HepG2 (cell line): ENCODE measurements at regions not wholly inside any gene's neighbourhood (a gene's known extent, or its start where the extent isn't known, plus 50 kb on each side); places are given as distances from the start of the nearest gene placed in this dataset.

Experiments
- ATAC-seq: fragments of 200-7000 bp; cut with Tn5 transposase; 3 replicates; pipeline ENCODE4 v1.9.1; 2020; ENCODE audit warnings: mild to moderate bottlenecking, moderate library complexity
- BruUV-seq: library from RNA; stranded (reverse); fragments of 400-500 nt; replicated peaks from 2 replicates; lab custom pipeline; 2021; lab: Mats Ljungman, UMichigan
- CTCF ChIA-PET: fragments of 300-600 bp; formaldehyde crosslinking; extraction: SDS; loops from one replicate; lab custom pipeline; 2021; ENCODE audit warnings: low total read pairs, inconsistent platforms, low intra/inter-chr PET ratio; lab: Yijun Ruan, JAX
- POLR2A ChIA-PET: fragments of 350-600 bp; sonication (Branson Sonifier 250); formaldehyde crosslinking; loops from one replicate; lab custom pipeline; 2020; ENCODE audit warnings: antibody characterized with exemption, inconsistent platforms; lab: Yijun Ruan, JAX
- DNase-seq: peaks from one replicate; pipeline ENCODE4 v3.0.0-alpha.2; 2015; ENCODE audit warnings: low spot score
- FAIRE-seq: peaks from 3 replicates; lab custom pipeline; 2011; peaks lifted over from hg19 to GRCh38; lab: Jason Lieb, UNC
- H2AFZ ChIP-seq: one replicate; pipeline ENCODE4 v1.6.1; 2011; ENCODE audit warnings: low read length, inconsistent platforms
- H3K27ac ChIP-seq: fragments of 300-600 bp; 3 replicates; pipeline ENCODE4 v1.8.0; 2011; ENCODE audit warnings: mixed run types, mild to moderate bottlenecking, mixed read lengths, low read length, inconsistent platforms; ENCODE audit not compliant: insufficient read depth; ENCODE audit errors: extremely low read length
- H3K27me3 ChIP-seq, 2 experiments: fragments of 200-600 bp in 1 of 2; 2 replicates in 1 of 2; 3 replicates in 1 of 2; pipeline versions ENCODE4 v1.6.0 to v1.8.0; 2011; ENCODE audit warnings: low read length in 2 of 2, mild to moderate bottlenecking in 2 of 2, moderate library complexity in 2 of 2, inconsistent platforms in 1 of 2; ENCODE audit not compliant: insufficient read depth in 2 of 2, control insufficient read depth in 1 of 2
- H3K36me3 ChIP-seq, 2 experiments: fragments of 200-600 bp in 1 of 2; replicated peaks in 1 of 2; 2 replicates in 1 of 2; 3 replicates in 1 of 2; pipeline versions ENCODE4 v1.5.1 to v1.8.0; 2011; ENCODE audit warnings: low read length in 2 of 2, inconsistent platforms in 1 of 2; ENCODE audit not compliant: insufficient read depth in 2 of 2, control insufficient read depth in 1 of 2
- H3K4me1 ChIP-seq: 2 replicates; pipeline ENCODE4 v1.5.1; 2012; ENCODE audit warnings: low read length, inconsistent platforms; ENCODE audit not compliant: insufficient read depth
- H3K4me2 ChIP-seq: 2 replicates; pipeline ENCODE4 v1.6.0; 2011; ENCODE audit warnings: low read depth, low read length, inconsistent platforms
- H3K4me3 ChIP-seq, 3 experiments: fragments of 200-600 bp in 1 of 3; sonication (generic), shearing (Covaris generic) in 1 of 3; replicated peaks in 1 of 3; 2 replicates each; pipeline ENCODE4 v1.5.1; 2011 to 2016; ENCODE audit warnings: low read length in 3 of 3, inconsistent platforms in 2 of 3, low read depth in 2 of 3, mild to moderate bottlenecking in 2 of 3, control low read depth in 1 of 3, mixed read lengths in 1 of 3; ENCODE audit not compliant: insufficient read depth in 1 of 3
- H3K79me2 ChIP-seq: one replicate; pipeline ENCODE4 v1.6.1; 2011; ENCODE audit warnings: low read length, inconsistent platforms; ENCODE audit not compliant: insufficient read depth
- H3K9ac ChIP-seq: 2 replicates; pipeline ENCODE4 v1.6.0; 2011; ENCODE audit warnings: mild to moderate bottlenecking, low read depth, low read length, inconsistent platforms; ENCODE audit not compliant: insufficient read depth
- H3K9me3 ChIP-seq: 2 replicates; pipeline ENCODE4 v1.5.1; 2012; ENCODE audit warnings: mild to moderate bottlenecking, low read length
- H4K20me1 ChIP-seq: 2 replicates; pipeline ENCODE4 v1.6.0; 2011; ENCODE audit warnings: inconsistent platforms, mild to moderate bottlenecking, low read length, moderate library complexity; ENCODE audit not compliant: insufficient read depth
- ARNTL ChIP-seq: sonication (generic); formaldehyde crosslinking; IDR thresholded peaks from 2 replicates; pipeline ENCODE4 v1.4.0; 2020; ENCODE audit warnings: mild to moderate bottlenecking, missing genetic modification reagents
- BCL6 ChIP-seq: IDR thresholded peaks from 2 replicates; pipeline ENCODE4 v1.6.1; 2016; ENCODE audit warnings: missing genetic modification reagents, missing compliant biosample characterization
- MAFF ChIP-seq: IDR thresholded peaks from 2 replicates; pipeline ENCODE4 v1.6.1; 2011; ENCODE audit warnings: low read depth, low read length, improper control_type of control experiment
- NFYB ChIP-seq: sonication (generic); formaldehyde crosslinking; IDR thresholded peaks from 2 replicates; pipeline ENCODE4 v1.4.0; 2020; ENCODE audit warnings: missing genetic modification reagents
- WGBS: methylation state at CpG from one replicate; pipeline ENCODE4 v1.1.6; 2017; ENCODE audit warnings: low lambda C conversion rate; 5-methylcytosine and 5-hydroxymethylcytosine counted together
- in situ Hi-C: cut with HindIII; loops from 2 replicates; pipeline ENCODE4 v1.10.0; 2017; ENCODE audit warnings: low pct_unique_long_range_greater_than_20kb; ENCODE audit not compliant: extremely low pct_ligation_motif_present
- intact Hi-C: fragments of 100-400 bp; cut with micrococcal nuclease; formaldehyde crosslinking; loops from one replicate; pipeline ENCODE4 v1.10.0; 2022; ENCODE audit not compliant: unreplicated experiment
- TF ChIP-seq, protein P1 (sequence below): sonication (generic); formaldehyde crosslinking; IDR thresholded peaks from 2 replicates; pipeline ENCODE4; 2020; ENCODE audit warnings: missing genetic modification reagents, mild to moderate bottlenecking, borderline replicate concordance
- TF ChIP-seq, protein P2 (sequence below), 2 experiments: fragments of 450-650 bp in 1 of 2; sonication (generic) in 1 of 2; formaldehyde crosslinking in 1 of 2; IDR thresholded peaks; 2 replicates each; pipeline versions ENCODE4 v1.6.1 to v1.8.0; 2016 to 2022; ENCODE audit warnings: antibody characterized with exemption in 1 of 2, mild to moderate bottlenecking in 1 of 2, missing genetic modification reagents in 1 of 2
- TF ChIP-seq, protein P3 (sequence below): fragments of 450-650 bp; IDR thresholded peaks from 2 replicates; pipeline ENCODE4 v1.6.1; 2017

DNA sequence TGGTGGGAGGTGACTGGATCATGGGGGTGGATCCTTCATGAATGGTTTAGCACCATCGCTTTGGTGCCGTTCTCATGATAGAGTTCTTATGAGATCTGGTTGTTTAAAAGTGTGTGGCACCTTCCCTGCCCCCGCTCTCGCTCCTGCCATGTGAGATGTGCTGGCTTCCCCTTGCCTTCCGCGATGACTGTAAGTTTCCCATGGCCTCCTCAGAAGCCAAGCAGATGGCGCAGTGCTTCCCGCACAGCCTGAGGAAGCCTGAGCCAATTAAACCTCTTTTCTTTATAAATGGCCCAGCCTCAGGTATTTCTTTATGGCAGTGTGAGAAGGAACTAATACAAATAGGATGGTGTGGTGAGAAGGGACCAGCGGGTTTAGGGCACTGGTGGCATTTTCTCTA lies 243.3 kb upstream of the CELF2 start (continued):
- TF ChIP-seq, protein P1, sequence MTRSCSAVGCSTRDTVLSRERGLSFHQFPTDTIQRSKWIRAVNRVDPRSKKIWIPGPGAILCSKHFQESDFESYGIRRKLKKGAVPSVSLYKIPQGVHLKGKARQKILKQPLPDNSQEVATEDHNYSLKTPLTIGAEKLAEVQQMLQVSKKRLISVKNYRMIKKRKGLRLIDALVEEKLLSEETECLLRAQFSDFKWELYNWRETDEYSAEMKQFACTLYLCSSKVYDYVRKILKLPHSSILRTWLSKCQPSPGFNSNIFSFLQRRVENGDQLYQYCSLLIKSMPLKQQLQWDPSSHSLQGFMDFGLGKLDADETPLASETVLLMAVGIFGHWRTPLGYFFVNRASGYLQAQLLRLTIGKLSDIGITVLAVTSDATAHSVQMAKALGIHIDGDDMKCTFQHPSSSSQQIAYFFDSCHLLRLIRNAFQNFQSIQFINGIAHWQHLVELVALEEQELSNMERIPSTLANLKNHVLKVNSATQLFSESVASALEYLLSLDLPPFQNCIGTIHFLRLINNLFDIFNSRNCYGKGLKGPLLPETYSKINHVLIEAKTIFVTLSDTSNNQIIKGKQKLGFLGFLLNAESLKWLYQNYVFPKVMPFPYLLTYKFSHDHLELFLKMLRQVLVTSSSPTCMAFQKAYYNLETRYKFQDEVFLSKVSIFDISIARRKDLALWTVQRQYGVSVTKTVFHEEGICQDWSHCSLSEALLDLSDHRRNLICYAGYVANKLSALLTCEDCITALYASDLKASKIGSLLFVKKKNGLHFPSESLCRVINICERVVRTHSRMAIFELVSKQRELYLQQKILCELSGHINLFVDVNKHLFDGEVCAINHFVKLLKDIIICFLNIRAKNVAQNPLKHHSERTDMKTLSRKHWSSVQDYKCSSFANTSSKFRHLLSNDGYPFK (CRISPR knock-in tag), result no peak
- TF ChIP-seq BCL6, result no peak

DNA sequence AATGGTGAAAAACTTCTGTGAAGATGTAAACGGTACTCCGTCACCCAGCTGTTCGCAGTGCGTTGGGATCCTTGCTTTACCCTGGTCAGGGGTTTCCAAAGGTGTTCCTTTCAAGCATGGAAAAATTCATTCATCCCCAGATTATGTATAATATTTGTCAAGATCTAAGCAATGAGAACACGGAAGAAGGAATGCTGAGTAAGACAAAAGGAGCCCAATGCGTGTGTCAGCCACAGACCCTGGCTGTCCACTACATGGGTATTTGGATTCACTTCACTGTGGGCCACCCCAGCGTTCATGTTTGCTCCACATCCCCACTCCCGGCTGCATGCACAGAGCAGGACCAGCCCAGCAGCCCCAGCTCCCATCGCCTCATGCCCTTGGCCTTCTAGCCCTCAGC lies 241.3 kb upstream of the CELF2 start:
- in situ Hi-C loops (no loop called here), intact Hi-C loops (no loop called here)
- no TSS peak for BruUV-seq
- H3K9ac ChIP-seq, result no peak overlapping the region
- no peak overlapping the region for H3K4me2 ChIP-seq
- CTCF ChIA-PET, result no interaction called here
- no peaks in the 10 kb centered on the region for H3K27me3 ChIP-seq
- 32% methylated on average over 7 of the region's 9 CpGs for WGBS
- no peaks in the 10 kb centered on the region for H4K20me1 ChIP-seq
- no peaks in the 10 kb centered on the region for H3K79me2 ChIP-seq
- H2AFZ ChIP-seq, result no peak overlapping the region
- FAIRE-seq, result no peak
- no peaks in the 10 kb centered on the region for H3K4me1 ChIP-seq
- no peak overlapping the region for H3K27ac ChIP-seq
- POLR2A ChIA-PET, result no interaction called here
- no peaks in the 10 kb centered on the region for H3K36me3 ChIP-seq
- DNase-seq, result no peak
- ATAC-seq, result no peak
- H3K4me3 ChIP-seq, result no peak overlapping the region
- H3K9me3 ChIP-seq, result peaks cover 35% of the 10 kb centered on the region
- TF ChIP-seq ARNTL (no peak), MAFF (peak; percentile 63), NFYB (CRISPR knock-in tag) (no peak)
- TF ChIP-seq, protein P2, sequence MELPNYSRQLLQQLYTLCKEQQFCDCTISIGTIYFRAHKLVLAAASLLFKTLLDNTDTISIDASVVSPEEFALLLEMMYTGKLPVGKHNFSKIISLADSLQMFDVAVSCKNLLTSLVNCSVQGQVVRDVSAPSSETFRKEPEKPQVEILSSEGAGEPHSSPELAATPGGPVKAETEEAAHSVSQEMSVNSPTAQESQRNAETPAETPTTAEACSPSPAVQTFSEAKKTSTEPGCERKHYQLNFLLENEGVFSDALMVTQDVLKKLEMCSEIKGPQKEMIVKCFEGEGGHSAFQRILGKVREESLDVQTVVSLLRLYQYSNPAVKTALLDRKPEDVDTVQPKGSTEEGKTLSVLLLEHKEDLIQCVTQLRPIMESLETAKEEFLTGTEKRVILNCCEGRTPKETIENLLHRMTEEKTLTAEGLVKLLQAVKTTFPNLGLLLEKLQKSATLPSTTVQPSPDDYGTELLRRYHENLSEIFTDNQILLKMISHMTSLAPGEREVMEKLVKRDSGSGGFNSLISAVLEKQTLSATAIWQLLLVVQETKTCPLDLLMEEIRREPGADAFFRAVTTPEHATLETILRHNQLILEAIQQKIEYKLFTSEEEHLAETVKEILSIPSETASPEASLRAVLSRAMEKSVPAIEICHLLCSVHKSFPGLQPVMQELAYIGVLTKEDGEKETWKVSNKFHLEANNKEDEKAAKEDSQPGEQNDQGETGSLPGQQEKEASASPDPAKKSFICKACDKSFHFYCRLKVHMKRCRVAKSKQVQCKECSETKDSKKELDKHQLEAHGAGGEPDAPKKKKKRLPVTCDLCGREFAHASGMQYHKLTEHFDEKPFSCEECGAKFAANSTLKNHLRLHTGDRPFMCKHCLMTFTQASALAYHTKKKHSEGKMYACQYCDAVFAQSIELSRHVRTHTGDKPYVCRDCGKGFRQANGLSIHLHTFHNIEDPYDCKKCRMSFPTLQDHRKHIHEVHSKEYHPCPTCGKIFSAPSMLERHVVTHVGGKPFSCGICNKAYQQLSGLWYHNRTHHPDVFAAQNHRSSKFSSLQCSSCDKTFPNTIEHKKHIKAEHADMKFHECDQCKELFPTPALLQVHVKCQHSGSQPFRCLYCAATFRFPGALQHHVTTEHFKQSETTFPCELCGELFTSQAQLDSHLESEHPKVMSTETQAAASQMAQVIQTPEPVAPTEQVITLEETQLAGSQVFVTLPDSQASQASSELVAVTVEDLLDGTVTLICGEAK (IDR thresholded peaks at IDR 0.05), result no peak
- TF ChIP-seq, protein P2 (CRISPR knock-in tag; IDR thresholded peaks at IDR 0.05), result no peak
- TF ChIP-seq, protein P3, sequence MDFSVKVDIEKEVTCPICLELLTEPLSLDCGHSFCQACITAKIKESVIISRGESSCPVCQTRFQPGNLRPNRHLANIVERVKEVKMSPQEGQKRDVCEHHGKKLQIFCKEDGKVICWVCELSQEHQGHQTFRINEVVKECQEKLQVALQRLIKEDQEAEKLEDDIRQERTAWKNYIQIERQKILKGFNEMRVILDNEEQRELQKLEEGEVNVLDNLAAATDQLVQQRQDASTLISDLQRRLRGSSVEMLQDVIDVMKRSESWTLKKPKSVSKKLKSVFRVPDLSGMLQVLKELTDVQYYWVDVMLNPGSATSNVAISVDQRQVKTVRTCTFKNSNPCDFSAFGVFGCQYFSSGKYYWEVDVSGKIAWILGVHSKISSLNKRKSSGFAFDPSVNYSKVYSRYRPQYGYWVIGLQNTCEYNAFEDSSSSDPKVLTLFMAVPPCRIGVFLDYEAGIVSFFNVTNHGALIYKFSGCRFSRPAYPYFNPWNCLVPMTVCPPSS, result no peak
